ENCODE measurements at regions not wholly inside any gene's neighbourhood (a gene's known extent, or its start where the extent isn't known, plus 50 kb on each side); places are given as distances from the start of the nearest gene placed in this dataset.

DNA sequence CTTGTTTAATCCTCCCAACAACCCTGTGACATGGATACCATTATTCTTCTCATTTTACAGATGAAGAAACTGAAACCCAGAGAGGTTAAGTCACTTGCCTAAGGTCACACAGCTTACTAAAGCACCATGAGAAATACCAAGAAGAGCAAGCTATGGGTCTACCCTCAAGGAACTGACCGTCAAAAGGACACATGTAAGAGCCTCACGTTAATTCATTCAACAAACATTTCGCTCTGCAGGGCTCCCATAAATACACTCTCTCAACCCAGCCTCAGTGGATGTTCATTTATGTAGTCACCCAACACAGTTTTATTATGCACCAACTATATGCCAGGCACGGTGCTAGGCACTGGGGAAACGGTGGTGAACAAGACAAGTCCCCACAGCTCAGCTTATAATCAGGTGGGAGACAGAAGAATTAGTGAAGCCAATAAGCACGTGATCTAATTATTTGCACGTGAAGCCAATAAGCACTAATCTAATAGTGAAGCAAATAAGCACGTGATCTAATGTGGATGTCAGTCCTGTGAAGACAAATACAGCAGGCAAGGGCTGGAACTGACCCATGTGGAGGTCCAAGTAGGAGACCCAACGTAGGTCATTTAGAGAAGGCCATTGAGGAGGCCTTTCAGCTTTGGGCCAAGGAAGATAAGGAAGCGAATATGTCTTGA is 52.1 kb upstream of the ZBTB40 start:
- no peak for TF ChIP-seq POLR2AphosphoS5 (IDR thresholded peaks at IDR 0.05; ENCODE audit: borderline replicate concordance, low read depth, low read length)
- no peak for TF ChIP-seq EZH2 (IDR thresholded peaks at IDR 0.05)
